ENCODE measurements at regions not wholly inside any gene's neighbourhood (a gene's known extent, or its start where the extent isn't known, plus 50 kb on each side); places are given as distances from the start of the nearest gene placed in this dataset.
A peak's percentile ranks its signal among the peaks of the same experiment; 100 is the strongest.

DNA sequence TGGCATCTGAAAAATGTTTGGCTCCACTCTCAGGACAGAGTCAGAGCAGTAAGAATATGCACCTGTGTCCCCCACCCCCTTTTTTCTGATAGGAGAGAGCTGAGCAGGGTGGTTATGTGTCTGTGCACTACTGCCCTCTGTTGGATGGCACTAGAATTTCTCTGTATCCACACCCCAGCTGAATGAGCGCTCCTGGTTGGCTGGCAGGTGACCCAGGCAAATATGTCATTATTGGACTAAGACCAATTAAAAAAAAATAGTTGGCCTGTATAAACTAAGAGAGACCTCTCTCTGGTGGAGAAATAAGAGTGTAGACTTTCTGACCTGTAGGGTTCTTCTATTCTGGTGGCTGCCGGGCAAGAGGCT is 107.0 kb downstream of the PTCSC3 start:
- TF ChIP-seq ZFP3 (CRISPR knock-in tag; IDR thresholded peaks at IDR 0.05) = no peak
- TF ChIP-seq ARNTL (CRISPR knock-in tag; IDR thresholded peaks at IDR 0.05; ENCODE audit: borderline replicate concordance, low read depth) = no peak
- TF ChIP-seq OSR1 (CRISPR knock-in tag; IDR thresholded peaks at IDR 0.05) = no peak
- TF ChIP-seq POU6F1 (CRISPR knock-in tag; IDR thresholded peaks at IDR 0.05; ENCODE audit: borderline replicate concordance, low read depth) = no peak
- TF ChIP-seq PPARA (CRISPR knock-in tag; IDR thresholded peaks at IDR 0.05; ENCODE audit: borderline replicate concordance) = no peak
- TF ChIP-seq RARB (CRISPR knock-in tag; IDR thresholded peaks at IDR 0.05) = no peak
- no peak for TF ChIP-seq ZNF70 (CRISPR knock-in tag; IDR thresholded peaks at IDR 0.05)
- TF ChIP-seq, protein P1, sequence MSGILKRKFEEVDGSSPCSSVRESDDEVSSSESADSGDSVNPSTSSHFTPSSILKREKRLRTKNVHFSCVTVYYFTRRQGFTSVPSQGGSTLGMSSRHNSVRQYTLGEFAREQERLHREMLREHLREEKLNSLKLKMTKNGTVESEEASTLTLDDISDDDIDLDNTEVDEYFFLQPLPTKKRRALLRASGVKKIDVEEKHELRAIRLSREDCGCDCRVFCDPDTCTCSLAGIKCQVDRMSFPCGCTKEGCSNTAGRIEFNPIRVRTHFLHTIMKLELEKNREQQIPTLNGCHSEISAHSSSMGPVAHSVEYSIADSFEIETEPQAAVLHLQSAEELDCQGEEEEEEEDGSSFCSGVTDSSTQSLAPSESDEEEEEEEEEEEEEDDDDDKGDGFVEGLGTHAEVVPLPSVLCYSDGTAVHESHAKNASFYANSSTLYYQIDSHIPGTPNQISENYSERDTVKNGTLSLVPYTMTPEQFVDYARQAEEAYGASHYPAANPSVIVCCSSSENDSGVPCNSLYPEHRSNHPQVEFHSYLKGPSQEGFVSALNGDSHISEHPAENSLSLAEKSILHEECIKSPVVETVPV (CRISPR knock-in tag; IDR thresholded peaks at IDR 0.05) = no peak
- TF ChIP-seq ESRRG (CRISPR knock-in tag; IDR thresholded peaks at IDR 0.05) = no peak
- TF ChIP-seq ZC3H10 (CRISPR knock-in tag; IDR thresholded peaks at IDR 0.05) = no peak
- TF ChIP-seq ZNF565 (CRISPR knock-in tag; conservative IDR thresholded peaks at IDR 0.05; ENCODE audit: low read depth) = no peak
- no peak for TF ChIP-seq ZNF8 (CRISPR knock-in tag; IDR thresholded peaks at IDR 0.05)
- no peak for TF ChIP-seq ZFP30 (CRISPR knock-in tag; IDR thresholded peaks at IDR 0.05)
- peak; percentile 85 for ATAC-seq

GRCh38 chr14:36068777-36069534 is 107.6 kb downstream of the PTCSC3 start:
- peak; percentile 40 for ATAC-seq
- TF ChIP-seq POU6F1 (CRISPR knock-in tag; IDR thresholded peaks at IDR 0.05; ENCODE audit: borderline replicate concordance, low read depth) (no peak), PPARA (CRISPR knock-in tag; IDR thresholded peaks at IDR 0.05; ENCODE audit: borderline replicate concordance) (no peak), GLIS3 (CRISPR knock-in tag; IDR thresholded peaks at IDR 0.05) (no peak), OSR1 (CRISPR knock-in tag; IDR thresholded peaks at IDR 0.05) (no peak), ISL1 (CRISPR knock-in tag; IDR thresholded peaks at IDR 0.05) (no peak), ZFP30 (CRISPR knock-in tag; IDR thresholded peaks at IDR 0.05) (no peak), ZFP3 (CRISPR knock-in tag; IDR thresholded peaks at IDR 0.05) (no peak), SNAI2 (CRISPR knock-in tag; IDR thresholded peaks at IDR 0.05) (no peak), ARNTL (CRISPR knock-in tag; IDR thresholded peaks at IDR 0.05; ENCODE audit: borderline replicate concordance, low read depth) (no peak), ZC3H10 (CRISPR knock-in tag; IDR thresholded peaks at IDR 0.05) (no peak), CSDC2 (CRISPR knock-in tag; IDR thresholded peaks at IDR 0.05) (no peak)
- TF ChIP-seq, protein P1 (CRISPR knock-in tag; IDR thresholded peaks at IDR 0.05) = no peak
- TF ChIP-seq, protein P2, sequence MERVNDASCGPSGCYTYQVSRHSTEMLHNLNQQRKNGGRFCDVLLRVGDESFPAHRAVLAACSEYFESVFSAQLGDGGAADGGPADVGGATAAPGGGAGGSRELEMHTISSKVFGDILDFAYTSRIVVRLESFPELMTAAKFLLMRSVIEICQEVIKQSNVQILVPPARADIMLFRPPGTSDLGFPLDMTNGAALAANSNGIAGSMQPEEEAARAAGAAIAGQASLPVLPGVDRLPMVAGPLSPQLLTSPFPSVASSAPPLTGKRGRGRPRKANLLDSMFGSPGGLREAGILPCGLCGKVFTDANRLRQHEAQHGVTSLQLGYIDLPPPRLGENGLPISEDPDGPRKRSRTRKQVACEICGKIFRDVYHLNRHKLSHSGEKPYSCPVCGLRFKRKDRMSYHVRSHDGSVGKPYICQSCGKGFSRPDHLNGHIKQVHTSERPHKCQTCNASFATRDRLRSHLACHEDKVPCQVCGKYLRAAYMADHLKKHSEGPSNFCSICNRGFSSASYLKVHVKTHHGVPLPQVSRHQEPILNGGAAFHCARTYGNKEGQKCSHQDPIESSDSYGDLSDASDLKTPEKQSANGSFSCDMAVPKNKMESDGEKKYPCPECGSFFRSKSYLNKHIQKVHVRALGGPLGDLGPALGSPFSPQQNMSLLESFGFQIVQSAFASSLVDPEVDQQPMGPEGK (CRISPR knock-in tag; IDR thresholded peaks at IDR 0.05; ENCODE audit: borderline replicate concordance) = no peak

GRCh38 chr14:36067428-36068187 is 108.9 kb downstream of the PTCSC3 start:
- no peak for ATAC-seq
- no peak for TF ChIP-seq GLIS3 (CRISPR knock-in tag; IDR thresholded peaks at IDR 0.05)
